ENCODE measurements at regions not wholly inside any gene's neighbourhood (a gene's known extent, or its start where the extent isn't known, plus 50 kb on each side); places are given as distances from the start of the nearest gene placed in this dataset.

DNA sequence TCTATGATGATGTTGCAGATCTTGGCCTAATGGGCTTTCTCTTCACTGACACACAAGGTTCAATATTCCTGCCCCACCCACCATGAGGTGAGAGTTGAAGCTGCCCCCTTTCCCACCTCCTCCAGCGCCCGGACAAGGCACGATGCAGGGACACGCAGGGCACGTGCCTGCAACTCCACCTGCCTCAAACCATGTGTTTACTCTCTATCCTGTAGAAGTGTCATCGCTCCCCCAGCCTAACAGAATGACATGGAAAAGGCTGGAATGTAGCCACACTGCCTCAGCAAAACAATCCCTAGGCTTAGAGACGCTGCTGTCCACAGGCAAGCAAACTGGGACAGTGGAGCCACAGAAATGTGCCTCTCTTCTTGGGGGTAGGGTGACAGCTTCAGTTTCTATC, 92.9 kb upstream of the SOD1 start:
- DNase-seq = peak in 1 of 51 donors; percentile 8

DNA sequence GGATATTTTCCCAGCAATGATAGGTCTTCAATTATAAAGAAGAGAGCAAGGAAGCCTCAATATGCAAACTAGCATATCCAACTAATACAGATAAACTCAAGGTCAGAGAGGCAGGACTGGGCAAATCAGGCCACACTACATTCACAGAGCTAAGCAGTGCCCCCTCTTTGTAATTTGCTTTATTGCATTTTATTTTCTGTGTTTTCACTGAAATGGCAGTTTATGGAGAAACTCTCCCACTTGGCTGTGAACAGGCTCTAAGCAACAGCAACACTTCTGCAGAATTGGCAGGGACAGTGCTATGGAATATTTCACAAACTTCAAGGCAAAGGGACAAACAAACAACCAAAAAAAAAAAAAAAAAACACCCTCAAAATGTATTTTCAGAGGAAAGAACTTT, 93.4 kb upstream of the SOD1 start:
- peak in 1 of 51 donors; percentile 13 for DNase-seq

DNA sequence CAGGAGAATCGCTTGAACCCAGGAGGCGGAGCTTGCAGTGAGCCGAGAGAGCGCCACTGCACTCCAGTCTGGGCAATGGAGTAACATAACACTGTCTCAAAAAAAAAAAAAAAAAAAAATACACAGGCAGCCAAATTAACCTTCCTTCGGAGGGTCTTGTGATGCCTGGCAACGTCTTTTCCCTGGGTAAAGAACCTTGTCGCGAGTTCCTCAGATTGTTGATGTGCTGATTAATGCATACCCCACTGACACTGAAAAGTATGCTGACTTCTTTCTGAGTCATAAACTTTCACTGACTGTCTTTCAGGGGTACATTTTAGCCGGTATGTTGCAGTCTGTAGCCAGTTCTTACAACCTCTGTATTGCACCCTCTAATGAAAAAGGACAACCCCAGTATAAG, 95.1 kb upstream of the SOD1 start:
- DNase-seq = no peak

DNA sequence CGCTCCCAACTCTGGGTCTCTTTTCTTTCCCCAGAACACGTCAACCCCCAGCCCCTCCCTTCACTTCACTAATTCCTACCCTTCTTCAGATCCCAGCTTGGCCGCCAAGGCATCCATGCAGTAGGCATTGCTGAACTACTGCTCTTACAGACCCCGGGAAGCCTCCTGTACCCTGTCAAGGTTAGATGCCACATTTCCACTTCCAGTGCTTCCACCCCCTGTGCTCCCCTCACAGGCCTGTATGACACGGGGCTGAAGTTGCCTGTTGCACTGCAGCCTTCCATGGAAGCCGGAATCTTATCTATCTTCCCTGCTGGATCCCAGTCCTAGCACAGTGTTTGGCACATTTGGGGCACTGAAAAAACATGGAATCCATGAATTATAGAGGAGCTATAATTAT, 99.0 kb upstream of the SOD1 start:
- DNase-seq = no peak

DNA sequence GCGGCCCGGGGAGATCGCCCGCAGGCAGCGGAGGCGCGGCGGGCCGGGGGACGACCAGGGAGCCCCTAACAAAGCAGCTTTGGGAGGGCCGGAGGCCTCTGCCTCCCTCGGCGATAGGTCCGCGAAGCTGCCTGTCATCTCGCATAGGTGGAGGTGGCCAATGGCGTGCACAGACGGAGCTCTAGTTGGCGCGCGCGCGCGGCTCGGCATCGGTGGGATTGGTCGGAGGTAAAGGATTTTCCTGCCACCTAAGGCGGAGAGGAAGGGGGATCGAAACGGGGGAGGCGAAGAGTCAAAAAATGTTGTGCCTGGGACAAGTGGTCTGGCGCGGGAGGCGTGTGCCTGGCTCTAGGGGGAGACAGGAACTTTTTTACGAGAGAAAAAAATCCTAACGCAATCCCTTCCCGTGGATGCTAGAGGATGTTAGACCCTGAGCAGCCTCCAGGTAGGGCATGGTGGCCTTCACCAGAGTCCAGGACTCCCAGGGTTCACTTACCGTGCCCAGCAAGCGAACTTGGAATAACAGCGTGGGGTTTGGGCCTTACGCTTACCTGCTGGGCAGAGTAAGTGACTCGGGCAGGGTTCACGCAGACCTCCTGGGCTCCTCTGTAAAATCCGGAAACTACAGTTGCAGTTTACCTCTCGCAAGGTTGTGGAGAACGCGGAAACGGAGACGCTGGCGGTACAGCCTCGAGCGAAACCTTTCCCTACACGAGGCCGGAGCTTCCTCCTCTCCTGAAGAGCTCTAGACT, 99.9 kb upstream of the SOD1 start:
- peak; percentile 75 to 98 (median 91) for DNase-seq

DNA sequence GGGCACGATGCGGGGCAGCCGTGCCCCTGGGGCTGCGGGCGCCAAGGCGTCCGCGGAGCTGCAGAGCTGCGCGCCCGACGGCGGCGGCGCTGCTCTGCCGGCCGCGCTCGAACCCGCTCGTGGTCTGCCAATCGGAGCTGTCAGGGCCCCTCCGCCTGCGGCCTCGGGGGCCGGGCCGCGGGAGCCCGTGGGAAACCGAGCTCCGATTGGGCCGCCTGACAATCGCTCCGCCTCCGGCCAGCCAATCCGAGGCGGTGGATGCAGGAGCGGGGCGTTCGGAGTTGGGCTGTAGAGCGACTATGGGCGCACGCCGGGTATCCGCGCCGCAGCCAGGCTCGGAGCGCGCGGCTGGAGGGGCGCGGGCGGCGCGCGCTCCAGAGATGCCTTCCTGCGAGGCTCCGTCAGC, 100.5 kb upstream of the SOD1 start:
- DNase-seq = peak; percentile 72 to 98 (median 93)

DNA sequence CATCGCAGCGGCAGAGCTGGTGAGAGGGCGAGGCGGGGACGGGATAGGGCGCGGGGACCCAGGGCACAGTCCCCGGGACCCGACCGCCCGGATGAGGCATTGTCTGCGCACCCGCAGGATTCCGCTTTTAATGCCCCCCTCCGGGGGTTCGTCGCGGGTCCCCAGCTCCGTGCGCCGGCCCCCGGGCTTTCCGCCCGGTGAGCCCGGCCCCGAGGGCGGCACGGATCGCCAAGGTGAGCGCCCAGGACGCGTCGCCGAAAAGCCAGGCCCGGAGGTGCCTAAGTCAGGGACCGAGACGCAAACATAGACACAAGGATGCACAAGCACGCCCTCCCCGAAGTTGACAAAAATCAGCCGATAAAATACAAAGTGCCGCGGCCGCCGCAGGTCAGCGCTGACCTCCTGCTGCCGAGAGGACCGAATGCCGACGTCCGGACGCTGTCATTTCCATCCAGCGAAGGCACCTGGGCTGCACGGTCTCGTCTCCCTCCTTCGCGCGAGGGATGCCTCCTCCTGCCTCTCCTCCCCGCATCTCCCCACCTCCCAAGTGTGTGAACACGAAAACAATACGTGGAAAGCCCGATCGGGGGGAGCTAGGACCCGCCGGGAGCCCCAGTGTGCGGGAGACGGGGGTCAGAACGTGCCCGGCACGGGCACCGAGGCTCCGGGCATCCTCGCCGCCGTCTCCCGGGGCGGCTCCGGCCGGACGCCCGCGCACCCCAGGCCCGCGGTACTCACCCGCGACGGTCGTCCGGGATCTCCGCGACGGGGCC, 101.1 kb upstream of the SOD1 start:
- DNase-seq = peak in 33 of 51 donors; percentile 26 to 81 (median 61)

DNA sequence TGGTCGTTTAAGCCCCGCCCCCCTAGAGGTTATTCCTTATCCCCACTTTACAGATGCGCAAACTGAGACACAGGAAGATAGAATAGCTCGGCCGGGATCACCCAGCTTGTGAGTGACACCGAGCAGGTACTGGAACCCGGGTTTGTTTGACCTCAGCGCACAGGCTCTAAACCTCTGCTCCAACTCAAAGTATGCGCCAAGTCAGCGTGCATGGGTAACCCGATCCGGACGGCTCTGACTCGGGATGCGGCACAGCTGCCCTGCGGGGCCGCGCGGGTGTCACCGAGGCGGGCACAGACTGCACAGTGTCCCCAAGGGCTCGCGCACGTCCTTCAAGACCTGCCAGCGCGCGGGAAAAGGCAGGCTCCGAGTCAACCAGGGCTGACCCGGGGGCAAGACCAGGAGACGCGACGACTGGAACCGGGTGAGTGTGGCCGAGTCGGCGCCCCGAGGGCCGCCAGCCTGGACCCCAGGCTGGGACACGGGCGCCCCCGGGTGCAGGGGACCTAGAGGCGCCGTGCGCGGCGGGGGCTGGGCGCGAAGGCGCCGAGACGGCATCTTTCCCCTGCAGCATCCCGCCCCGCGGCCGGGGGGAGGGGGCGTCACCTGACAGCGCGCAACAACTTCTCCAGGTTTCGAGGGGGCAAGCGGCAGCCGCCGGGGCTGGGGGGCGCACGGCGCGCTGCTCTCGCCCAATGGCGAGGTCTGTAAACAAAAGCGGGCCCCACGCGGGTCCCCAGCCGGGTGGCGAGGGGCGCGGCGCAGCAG, 101.9 kb upstream of the SOD1 start:
- peak in 15 of 51 donors; percentile 18 to 63 (median 34) for DNase-seq

DNA sequence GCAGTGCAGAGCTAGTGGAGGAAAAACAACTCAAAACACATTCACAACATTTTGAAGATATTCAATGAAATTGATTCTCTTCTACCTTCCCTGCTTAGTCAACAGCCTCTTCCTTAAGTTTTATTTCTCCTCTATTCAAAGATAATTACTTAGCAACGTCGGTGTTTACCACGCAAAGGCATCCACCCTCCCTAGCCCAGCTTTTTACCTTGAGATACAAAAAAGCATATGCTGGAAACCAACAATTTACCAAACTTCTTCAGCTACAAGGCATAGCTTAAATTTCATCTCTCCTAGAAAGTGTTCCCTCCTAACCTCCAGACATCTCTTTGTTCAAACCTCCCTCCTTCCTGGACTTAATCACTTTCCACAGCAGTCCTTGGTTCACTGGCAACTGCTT, 102.8 kb upstream of the SOD1 start:
- DNase-seq = peak in 1 of 51 donors; percentile 47

DNA sequence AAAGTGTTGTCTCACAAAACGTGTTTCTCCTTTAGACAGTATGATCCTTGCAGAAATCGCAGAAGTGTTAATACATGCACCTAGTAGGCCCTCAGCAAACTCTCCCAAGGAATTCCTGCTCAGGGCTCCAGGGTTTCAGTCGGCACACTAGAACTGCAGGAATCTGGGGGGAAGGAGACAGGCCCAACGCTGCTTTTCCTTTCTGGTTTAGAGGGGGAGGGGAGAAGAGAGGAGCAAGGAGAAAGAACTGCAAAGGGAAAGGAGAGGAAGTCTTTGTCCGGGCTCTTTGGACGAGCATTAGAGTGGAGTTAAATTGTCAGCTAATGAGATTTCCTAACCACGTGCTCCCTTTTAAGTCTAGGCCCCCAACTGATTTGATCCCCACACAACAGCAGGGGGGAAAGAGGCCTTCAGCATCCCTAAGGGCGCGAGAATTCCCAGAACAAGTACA, 103.7 kb upstream of the SOD1 start:
- DNase-seq = peak in 1 of 51 donors; percentile 26

DNA sequence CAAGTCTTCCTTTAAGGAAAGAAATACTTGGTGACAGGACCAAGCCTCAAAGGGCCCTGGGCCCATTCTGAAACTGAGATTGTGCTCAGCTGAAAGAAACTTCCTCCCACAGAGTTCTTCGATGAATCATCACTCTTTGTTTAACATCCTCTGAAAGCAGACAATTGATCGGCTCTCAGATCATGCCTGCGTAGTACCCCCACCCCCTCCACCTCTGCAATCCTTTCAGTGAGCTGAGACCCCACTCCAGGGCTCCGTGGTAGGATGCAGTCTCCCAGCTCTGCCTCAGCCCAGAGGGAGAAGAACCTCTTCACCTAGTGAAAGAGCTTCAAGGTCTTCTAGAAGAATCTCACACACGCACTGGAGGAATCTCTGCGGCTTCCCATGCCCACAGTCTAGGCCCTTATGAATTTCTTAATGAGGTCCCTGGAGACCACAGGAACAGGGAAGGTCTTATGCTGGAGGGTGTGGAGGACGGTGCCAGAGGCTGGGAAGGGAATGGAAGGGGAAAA, 104.9 kb upstream of the SOD1 start:
- DNase-seq = peak in 5 of 51 donors; percentile 6 to 72 (median 9)

DNA sequence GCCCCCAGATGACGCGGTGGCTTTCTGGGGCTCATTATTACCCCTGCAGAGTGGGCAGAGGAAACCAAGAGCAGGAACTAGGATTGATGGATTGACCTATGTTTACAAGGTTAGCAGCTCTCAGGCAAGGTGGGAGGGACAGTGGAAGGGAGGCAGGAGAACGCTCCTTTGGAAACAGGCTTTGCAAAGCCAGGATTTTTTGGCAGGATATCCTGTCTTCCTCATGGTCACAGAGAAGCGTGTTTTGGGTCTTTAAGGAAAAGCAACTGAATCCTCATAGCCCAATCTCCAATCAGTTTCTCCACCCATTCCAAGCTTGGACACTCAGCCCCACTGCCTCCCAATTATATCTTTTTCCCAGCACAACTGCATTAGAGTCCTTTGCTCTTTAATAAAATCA, 105.6 kb upstream of the SOD1 start:
- DNase-seq = no peak

DNA sequence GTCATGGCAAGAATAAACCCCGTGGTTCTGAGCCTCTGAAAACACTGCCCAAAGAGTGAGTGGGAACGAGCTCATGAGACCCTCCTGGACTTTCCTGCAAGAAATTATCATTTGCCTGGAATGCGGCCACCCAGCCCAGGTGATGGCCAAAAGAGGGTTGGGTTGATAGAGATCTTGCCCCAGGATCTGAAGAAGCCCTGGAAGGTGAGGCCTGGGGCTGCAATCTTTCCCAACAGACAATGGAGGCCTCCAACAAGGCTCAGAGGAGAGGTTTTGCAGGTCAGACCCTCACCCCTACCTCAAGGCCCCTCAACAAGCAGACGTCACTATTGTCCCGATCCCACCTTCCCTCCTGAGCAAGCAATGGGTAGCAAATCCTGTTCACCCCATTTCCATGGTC, 106.0 kb upstream of the SOD1 start:
- DNase-seq = no peak

DNA sequence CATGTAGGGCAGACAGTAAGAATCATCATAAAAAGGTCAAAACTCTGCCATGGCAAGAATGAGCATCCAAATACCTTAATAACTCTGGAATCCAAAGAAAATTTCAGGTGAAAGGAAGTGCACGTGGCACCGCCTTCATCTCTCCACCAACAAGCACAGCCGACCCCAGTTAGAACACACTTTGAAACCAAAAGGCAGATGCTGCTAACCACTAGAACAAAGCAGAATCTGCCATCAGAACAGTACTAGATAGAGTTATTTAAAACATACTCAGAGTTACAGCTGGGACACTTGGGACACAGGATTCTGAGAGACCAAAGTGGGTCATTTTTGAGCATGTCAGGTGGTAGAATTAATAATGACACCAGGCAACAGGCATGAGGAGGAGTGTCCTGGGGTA, 106.7 kb upstream of the SOD1 start:
- no peak for DNase-seq

DNA sequence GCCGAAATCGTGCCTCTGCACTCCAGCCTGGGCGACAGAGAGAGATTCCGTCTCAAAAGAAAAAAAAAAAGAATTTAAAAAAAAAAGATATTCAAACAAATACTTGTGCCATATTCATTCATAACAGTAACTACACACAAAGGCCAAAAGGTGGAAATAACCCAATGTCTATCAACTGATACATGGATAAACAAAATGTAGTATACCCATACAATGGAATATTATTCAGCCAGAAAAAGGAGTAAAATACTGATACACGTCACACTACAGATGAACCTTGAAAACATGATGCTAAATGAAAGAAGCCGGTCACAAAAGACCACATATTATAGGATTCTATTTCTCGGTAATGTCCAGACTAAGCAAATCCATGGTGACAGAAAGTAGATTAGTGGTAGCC, 109.4 kb upstream of the SOD1 start:
- DNase-seq = no peak

DNA sequence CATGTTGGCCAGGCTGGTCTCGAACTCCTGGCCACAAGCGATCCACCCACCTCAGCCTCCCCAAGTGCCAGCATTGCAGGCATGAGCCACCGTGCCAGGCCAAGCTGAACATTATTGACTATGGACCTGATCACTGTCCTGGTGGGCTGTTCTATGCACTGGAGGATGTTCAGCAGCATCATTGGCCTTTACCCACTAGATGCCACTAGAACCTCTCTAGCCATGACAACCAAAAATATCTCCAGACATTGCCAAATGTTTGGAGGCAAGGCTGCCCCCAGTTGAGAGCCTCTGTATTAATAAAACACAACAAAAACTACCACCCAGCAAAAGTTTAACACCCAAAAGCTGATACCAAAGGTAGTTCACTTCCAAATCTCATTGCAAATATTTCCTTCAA, 110.8 kb upstream of the SOD1 start:
- DNase-seq = no peak

DNA sequence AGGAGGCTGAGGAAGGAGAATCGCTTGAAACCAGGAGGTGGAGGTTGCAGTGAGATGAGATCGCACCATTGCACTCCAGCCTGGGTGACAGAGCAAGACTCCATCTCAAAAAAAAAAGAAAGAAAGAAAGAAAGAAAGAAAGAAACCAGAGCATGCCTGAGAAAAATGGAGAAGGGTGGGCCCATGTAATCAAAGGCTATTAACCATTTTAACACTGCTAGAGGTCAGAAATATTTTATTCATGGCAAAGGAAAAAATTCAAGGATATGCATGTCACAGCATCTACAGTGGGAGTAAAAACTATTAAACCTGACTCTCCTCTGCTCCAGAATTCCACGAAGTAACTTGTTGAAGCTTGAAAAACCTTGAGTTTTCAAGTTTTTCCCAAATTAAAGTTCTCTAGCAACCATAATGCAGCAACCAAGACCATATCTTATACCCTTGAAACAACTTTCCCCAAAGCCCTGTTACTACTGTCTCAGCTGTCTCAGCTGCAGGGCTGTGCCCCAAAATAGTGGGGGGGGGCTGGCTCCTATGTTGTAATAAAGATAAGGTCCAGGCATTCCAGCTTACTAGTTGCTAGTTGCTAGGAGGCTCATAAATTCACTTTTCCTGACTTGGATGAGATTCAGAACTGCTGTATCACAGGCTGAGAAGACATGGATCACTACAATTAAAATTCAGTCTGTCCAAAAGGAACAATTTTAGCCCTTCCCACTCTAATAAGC, 112.9 kb upstream of the SOD1 start:
- no peak for DNase-seq

DNA sequence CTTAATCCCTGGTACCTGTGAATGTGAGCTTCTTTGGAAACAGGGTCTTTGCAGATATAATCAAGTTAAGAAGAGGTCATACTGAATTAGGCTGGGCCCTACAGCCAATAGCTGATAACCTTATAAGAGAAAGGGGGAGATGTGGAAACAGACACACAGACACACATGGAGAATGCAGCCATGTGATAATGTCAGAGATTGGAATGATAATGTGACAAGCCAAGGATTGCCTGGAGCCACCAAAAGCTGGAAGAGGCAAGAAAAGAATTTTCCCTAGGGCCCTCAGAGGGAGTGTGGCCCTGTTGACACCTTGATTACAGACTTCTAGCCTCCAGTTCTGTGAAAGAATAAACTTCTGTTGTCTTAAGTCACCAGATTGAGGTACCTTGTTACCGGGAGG, 114.5 kb upstream of the SOD1 start:
- DNase-seq = no peak

DNA sequence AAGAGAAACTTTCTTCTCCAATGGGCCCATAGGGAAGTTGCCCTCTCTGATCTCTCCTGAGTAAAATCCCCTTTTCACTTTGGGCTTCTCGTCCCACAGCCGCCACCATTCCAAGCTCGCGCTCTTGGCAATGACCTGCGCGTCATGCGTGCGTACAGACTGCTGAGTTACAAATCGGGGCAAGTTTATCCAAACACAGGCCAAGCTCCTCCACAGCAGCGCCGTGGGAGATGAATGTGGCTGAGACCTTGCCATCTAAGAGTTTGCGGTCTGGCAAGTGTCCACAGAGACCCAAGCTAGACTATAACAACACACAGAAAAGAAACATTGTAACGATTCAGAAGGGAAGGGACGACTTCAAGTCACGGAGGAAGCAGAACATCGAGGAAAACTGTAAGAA, 116.3 kb upstream of the SOD1 start:
- DNase-seq = peak in 7 of 51 donors; percentile 4 to 17 (median 9)

DNA sequence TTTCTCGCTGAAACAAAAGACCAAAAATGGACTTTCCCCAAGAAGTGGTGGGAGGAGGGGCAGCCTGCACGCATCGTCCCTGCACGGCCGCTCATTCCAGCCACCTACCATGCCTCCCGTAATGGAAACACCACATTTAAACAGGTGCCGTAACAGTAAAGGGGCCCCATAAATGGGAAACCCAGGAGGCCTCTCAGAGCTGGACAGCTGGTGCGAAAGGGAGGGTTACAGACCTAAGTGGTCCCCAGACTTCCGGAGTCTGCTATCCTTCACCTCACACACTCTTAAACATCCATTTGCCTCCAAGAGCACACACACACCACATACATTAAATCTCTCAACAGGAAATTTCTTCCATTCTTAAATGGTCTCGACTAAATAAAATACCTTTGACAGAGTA, 120.7 kb upstream of the SOD1 start:
- DNase-seq = no peak

DNA sequence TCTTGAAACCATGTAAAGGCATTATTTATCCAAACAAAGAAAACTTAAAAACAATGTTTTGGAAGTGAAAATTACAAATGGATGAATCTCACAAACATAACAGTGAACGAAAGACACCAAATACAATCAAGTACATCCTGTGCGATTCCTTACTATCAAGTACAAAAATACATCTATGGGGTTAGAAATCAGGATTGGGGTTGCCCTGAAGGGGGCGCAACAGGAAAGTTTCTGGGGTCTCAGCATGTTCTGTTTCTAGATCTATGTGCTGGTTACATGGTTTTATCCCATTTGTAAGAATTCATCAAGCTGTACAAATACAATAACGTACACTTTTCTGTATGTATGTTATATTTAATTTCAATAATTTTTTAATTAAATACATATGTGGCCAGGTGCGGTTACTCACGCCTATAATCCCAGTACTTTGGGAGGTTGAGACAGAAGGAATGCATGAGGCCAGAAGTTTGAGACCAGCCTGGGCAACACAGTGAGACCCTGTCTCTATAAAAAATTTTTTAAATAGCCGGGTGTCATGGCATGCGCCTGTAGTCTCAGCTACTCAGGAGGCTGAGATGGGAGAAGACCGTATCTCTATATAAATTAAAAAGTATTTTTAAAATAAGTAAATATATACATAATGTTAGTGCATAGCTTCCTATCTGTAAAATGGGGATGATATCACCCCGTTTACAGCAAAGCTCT, 121.5 kb upstream of the SOD1 start:
- no peak for DNase-seq

Data from hypothalamus (tissue), 51 donors.